ENCODE measurements at regions not wholly inside any gene's neighbourhood (a gene's known extent, or its start where the extent isn't known, plus 50 kb on each side); places are given as distances from the start of the nearest gene placed in this dataset.

- TF ChIP-seq ZNF18 (tag by site-specific recombination; IDR thresholded peaks at IDR 0.05) (peak; percentile 85), TSHZ1 (tag by site-specific recombination; IDR thresholded peaks at IDR 0.05; ENCODE audit: borderline replicate concordance) (peak; percentile 85), GLI4 (tag by site-specific recombination; IDR thresholded peaks at IDR 0.05) (no peak), ZNF416 (tag by site-specific recombination; IDR thresholded peaks at IDR 0.05) (no peak), SP2 (tag by site-specific recombination; IDR thresholded peaks at IDR 0.05) (no peak), ZNF148 (tag by site-specific recombination; IDR thresholded peaks at IDR 0.05; ENCODE audit: borderline replicate concordance) (no peak), ZNF768 (tag by site-specific recombination; IDR thresholded peaks at IDR 0.05) (no peak), OVOL3 (tag by site-specific recombination; IDR thresholded peaks at IDR 0.05) (peak; percentile 91; the same call in 1 of the 2 replicates), KLF16 (tag by site-specific recombination; IDR thresholded peaks at IDR 0.05) (peak; percentile 70), ZNF214 (tag by site-specific recombination; IDR thresholded peaks at IDR 0.05; ENCODE audit: borderline replicate concordance) (no peak), ZNF280D (tag by site-specific recombination; IDR thresholded peaks at IDR 0.05) (no peak), BCL11B (tag by site-specific recombination; IDR thresholded peaks at IDR 0.05; ENCODE audit: low read depth) (peak; percentile 83), ZBTB11 (tag by site-specific recombination; conservative IDR thresholded peaks at IDR 0.05; ENCODE audit: low read depth) (no peak), ZNF48 (tag by site-specific recombination; IDR thresholded peaks at IDR 0.05) (no peak), ZFP41 (tag by site-specific recombination; IDR thresholded peaks at IDR 0.05; ENCODE audit: borderline replicate concordance) (no peak), KLF8 (tag by site-specific recombination; IDR thresholded peaks at IDR 0.05) (peak; percentile 38; the same call in 1 of the 2 replicates), ZNF324 (tag by site-specific recombination; IDR thresholded peaks at IDR 0.05) (0 out of 2 replicates have a peak, but pooled peaks have one; percentile 41), ZNF266 (tag by site-specific recombination; IDR thresholded peaks at IDR 0.05; ENCODE audit: low read depth) (no peak), ZNF704 (tag by site-specific recombination; IDR thresholded peaks at IDR 0.05) (no peak), REPIN1 (tag by site-specific recombination; IDR thresholded peaks at IDR 0.05; ENCODE audit: low read depth) (no peak)
- TF ChIP-seq, protein P1, sequence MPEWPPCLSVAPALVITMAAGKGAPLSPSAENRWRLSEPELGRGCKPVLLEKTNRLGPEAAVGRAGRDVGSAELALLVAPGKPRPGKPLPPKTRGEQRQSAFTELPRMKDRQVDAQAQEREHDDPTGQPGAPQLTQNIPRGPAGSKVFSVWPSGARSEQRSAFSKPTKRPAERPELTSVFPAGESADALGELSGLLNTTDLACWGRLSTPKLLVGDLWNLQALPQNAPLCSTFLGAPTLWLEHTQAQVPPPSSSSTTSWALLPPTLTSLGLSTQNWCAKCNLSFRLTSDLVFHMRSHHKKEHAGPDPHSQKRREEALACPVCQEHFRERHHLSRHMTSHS (tag by site-specific recombination; IDR thresholded peaks at IDR 0.05), result peak; percentile 87
- TF ChIP-seq, protein P2, sequence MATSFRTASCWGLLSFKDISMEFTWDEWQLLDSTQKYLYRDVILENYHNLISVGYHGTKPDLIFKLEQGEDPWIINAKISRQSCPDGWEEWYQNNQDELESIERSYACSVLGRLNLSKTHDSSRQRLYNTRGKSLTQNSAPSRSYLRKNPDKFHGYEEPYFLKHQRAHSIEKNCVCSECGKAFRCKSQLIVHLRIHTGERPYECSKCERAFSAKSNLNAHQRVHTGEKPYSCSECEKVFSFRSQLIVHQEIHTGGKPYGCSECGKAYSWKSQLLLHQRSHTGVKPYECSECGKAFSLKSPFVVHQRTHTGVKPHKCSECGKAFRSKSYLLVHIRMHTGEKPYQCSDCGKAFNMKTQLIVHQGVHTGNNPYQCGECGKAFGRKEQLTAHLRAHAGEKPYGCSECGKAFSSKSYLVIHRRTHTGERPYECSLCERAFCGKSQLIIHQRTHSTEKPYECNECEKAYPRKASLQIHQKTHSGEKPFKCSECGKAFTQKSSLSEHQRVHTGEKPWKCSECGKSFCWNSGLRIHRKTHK (tag by site-specific recombination; IDR thresholded peaks at IDR 0.05), result no peak
These were observed 357.8 kb downstream of the NFIB start (continued) for GRCh38 chr9:13956107-13956506.

All from HEK293 (cell line).